ELR (cell line): ENCODE measurements at regions not wholly inside any gene's neighbourhood (a gene's known extent, or its start where the extent isn't known, plus 50 kb on each side); places are given as distances from the start of the nearest gene placed in this dataset.

Experiments
- DNase-seq: peaks from one replicate; pipeline ENCODE4 v3.0.0-alpha.2; 2015; ENCODE audit warnings: low read depth

DNA sequence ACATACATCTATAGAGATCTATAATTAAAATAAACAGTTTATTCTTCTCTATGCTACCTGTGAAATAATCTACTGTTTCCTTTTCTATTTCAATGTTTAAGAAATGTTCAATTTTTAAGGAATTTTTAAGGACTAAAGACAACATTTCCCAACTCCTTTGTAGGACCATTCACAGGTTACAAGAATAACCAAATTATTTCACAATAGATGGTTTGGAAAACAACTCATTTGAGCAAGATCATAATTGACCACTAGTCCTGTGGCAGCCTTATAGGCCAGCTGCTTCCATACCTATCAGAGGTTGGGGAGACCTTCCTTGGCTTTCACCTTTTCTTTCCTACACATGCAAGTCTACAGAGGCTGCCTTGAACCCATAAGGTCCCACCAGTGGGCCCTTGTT lies 193.7 kb downstream of the TTC39B start:
- no peak for DNase-seq

DNA sequence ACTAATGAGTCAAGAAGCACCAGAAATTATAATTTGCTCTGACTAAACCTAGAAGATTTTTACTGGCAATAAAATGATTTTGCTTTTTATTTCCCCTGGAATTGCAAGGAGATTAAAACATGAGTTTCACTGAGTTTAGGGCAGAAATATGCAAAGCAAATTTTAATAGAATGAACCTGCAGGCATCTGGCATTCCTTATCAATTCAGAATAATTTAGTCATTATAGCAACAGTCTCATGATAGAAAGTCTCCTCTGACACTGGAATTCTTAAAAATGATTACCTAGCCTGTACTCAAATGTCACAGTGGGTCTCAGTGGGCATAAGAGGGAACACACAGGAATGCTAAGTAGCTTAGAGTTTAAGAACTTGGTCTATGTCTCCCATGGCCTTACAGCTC lies 195.9 kb downstream of the TTC39B start:
- no peak for DNase-seq

DNA sequence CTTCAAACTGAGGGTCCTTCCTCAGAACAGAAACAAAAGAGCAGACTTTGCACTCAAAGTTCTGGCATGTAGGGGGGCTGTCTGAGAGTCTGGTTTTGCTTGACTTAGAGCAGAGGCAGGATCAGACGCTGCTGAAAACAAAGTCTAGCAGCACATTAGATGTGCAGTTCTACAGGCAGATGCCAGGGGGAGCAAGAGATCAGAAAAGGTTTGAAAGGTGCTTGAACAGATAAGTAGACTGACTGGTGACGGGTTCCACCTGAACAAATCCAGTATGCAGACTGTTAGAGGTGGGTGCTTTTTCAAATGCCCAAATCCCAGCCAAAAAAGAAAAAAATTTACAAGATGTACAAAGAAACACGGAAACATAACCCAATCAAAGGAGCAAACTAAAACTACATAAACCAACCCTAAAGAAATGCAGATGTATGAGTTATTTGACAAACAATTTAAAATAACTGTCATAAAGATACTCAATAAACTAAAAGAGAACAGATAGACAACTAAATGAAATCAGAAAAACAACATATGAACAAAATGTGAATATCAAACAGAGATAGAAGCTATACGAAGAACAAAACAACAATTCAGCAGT lies 194.7 kb upstream of the FREM1 start:
- DNase-seq: peak; percentile 53

DNA sequence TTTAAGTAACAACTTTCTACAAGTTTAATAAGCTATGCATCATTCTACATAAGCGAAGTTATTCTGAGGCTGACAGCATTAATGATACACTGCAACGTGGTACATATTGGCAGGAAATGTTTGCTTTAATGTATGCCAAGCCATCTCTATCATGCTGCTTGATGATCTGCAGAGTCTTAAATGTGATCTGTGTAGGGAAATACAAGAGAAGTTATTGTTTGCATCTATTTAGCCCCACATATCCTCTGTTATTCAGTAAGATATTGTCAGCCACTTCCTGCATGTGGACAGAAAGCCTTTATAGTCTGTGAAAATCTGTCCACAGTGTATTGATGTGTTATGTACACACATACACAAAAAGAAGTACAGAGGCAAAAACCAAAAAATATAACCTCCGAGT lies 193.1 kb upstream of the FREM1 start:
- no peak for DNase-seq

DNA sequence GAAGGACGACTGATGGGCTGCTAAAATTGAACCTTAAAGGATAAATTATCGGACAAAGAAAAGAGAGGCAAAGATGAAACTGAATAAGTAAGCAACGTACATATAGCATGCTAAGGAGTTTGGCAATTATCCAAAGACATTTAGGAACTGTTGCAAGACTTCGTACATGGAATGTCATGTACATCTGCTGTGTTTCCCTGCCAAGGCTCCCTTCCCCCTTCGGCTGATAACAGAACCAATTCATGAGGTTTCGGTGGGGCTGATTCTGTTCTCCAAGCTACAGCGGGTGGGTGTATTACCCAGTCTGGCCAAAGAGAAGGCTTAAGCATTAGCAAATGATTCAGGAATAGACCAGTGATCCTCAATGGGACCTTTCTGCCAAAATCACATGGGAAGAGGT lies 190.9 kb upstream of the FREM1 start:
- DNase-seq: no peak

DNA sequence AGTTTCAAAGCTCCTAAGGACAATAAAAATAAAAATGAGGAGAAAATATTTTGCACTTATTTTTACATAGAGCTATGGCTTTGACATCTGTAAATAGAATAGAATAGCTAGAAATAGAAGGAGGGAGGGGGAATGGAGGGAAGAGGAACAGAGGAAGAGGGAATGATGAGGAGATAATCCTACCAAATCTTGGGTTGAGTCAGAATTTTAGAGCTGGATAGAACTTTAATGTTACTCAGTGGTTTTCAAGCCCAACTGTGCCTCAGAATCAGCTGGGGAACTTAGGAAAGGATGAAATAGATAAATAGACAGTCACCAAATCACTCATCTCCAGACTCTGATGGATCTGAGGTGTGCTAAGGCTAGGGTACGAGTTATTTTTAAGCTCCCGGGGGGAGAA lies 190.3 kb upstream of the FREM1 start:
- no peak for DNase-seq

DNA sequence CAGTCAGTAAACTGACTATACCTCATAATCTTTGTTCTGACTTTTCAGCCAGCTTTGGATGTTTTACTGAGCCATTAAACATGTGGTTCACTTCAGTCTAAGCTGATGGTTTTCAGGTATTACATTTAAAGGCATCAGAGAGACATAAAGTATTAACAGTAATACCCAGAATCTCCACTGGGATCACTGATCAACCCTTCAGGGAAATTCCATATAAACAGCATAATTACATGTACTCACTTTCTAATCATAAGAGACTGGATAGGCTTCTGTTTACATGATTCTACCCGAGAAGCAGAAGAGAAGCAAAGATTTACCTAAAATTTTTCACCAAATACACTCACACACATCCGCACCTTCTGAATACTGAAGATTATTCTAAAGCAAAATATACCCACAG lies 186.7 kb upstream of the FREM1 start:
- DNase-seq: no peak

DNA sequence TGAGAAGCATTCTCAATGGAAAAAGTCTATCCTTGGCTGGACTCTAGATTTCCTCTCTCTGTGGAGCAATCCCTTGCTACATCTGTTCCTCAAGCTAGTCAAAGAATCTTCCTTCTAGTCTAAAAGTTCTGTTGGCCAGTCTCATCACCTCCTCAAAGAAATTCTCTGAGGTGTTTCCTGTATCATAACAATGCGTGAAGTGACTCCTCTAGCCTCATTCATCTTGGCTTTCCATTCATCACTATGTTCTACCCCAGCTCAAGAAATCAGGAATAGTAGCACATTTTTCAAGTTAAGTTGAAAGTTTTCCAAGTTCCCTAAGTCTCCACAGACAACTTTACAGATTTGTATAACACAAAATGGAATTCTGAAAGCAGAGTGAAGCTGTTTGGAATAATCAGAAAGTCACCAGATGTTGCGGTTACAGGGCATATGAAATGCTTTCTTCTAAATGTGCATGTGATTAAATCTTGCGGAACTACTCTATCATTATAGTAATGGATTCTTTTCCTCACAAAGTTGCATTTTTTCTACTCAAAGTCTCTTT lies 176.6 kb upstream of the FREM1 start:
- no peak for DNase-seq

DNA sequence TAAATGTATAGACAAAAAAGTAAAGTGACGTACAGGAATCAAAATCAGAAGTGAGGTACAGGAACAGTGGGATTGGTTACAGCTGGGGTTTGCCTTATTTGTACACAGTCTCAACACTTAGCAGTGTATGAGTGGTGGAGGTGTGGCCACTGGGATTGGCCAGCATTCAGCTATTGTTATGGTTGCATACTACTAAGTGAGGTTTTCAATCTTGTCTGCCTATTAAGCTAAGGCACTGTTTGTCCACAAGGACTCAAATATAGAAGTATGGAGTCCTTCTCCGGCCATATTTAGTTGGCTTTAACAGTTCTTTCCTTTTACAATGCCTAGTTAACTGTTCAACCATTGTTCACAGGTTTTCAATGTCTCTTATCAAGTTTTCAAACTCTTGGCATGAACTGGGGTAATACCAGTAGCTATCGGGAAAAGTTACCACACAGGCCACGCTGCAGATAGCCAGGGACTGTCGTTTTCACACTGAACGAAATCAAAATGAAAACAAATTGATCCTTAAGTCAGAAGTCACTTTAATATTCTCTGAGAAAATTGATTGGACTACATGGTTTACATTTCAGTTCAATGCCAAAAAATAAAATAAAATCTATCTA lies 176.0 kb upstream of the FREM1 start:
- DNase-seq: no peak

DNA sequence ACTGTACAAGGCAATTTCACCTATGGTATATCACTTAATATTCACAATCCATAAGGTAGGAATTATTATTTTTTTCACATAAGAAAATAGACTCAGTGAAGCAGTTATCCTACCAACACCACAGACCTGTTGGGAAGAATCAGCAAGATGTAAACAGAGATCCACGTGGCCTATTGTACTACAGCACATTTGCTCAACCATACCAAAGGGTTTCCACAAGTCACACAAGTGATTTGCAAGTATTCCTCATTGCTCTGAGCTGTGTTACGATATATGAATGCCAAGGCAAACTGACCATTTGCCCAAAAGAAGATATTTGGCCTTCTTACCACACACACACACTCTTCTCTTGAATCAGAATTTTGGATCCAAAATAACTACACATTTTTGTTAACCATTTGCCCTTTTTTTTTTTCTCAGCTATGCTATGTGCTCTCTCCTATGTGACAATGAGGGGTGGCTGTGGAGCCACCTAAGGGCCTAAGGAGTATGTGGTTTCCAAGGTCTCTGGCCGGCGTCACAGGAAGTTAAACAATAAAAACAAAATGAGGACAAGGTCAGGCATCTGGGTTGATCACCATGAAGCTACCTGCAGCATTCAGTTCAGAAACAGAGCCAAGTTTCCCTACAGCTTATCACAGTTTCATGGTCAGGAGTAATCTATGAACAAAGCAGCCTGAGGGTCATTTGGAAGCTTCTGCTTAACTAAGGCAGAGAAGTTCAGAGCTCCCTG lies 171.0 kb upstream of the FREM1 start:
- no peak for DNase-seq

DNA sequence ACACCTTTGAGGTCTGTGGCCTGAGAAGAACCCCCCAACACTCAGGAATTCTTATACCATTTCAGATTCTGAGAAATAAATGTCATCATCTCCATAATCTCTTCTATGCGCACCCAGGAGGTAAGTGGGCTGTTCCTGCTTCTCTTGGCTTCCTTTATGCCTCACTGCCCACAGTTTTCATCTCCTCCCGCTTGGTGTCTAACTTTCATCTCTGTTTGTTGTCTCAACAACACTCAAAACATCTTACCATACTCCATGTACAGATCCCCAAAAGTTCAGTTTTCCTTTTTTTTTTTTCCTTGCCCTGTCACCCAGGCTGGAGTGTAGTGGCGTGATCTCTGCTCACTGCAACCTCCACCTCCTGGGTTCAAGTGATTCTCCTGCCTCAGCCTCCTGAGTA lies 170.2 kb upstream of the FREM1 start:
- DNase-seq: no peak

DNA sequence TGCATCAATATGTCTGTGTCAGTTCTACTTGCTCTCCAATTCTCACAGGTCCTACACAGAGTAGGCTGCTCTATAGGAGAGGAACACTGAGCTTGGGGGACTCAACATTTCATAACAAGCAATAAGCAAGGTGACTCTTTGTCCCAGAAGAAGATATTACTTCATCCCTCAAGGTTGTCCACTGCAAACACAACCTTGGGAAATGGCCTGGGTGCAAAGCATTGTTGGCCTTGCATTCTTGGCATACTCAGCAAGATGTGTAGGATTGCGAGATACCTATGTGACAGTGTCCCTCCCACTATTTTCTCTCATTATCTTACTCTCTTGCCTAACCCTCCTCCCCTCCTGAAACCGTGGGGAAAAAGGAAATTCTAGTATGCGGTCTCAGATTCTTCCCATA lies 169.8 kb upstream of the FREM1 start:
- DNase-seq: no peak

DNA sequence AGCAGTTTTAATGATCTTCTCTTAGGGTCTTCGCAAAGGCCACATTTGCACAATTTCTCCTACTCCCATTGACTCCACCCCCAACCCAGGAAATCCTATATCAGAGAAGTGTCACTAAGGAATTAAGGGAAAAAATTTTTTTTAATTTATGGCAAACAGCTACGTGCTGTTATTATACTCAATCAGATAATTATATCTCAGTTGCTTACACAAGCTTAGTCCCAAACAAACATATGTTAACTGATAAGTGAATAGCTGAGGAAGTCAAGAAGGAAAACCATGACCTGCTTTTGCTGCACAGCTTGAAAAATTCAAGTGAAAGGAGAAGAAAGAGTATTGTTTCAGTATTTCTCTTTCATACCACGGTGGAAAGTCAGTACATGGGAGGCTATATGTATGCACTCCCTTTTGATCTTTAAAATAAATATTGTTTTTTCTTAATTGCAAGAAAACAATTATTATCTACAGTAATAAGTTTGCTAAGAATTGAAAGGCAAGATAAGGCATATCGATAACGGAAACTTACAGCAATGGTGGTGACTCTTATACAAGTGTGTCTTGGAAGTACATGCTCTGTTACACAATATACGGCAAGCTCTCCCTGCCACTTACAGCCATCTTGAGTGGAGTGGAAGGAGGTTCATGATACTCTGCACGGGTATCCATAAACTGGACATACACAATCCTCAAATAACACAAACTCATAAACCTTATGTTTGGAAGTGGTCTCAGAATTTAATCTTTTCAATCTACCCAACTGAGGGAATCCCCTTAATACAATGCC lies 167.9 kb upstream of the FREM1 start:
- no peak for DNase-seq

DNA sequence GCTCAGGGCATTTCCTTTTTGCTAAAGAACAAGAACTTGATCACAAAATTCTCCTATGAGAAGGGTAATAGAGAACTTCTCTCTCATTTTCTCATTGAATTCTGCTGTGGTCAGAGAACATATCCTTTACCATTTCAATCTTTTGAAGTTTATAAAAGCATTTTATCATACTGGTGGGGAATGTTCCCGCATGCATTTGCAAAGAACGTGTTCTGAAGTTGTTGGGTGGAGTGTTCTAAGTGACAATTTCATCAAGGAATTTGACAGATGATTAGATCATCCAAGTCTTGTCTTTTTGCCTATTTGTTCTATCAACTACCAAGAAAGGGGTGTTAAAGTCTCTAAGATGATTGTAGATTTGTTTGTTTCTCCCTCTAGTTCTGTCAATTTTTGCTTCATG lies 163.4 kb upstream of the FREM1 start:
- no peak for DNase-seq

DNA sequence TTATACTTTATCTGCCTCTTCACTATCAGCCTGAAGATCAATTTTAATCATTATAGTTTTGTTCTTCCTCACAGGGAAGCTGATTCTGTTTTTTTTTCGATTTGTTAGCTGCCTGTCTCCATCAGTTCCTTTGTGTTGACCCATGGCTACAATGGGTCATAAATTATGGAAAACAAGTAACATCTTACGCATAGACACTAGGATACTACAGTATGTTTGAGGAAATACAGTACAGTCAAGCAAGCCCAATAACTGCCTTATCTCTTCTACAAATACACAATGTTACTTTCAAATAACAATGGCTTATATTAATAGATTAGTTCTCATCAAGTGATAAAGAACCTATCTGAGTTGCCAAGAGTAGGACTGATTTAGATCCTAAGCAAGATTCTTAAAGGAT lies 160.5 kb upstream of the FREM1 start:
- DNase-seq: no peak

DNA sequence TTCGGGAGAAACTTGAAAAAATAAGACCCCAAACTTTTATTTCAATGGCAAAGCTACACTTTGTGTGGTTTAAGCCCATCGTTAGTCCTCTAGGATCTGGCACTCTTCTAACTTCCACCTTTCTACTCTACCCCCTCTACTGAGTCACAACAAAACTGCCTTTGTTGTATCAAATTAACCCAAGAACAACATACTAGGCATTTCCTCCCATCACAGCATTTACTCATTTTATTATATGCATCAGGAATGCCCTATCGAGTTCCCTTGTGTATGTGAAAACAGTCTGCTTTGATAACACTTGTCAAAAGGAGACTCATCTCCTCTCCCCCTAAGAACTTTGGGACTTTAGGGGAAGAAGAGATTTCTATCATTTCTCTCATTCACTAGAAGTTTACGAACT lies 158.9 kb upstream of the FREM1 start:
- DNase-seq: no peak

DNA sequence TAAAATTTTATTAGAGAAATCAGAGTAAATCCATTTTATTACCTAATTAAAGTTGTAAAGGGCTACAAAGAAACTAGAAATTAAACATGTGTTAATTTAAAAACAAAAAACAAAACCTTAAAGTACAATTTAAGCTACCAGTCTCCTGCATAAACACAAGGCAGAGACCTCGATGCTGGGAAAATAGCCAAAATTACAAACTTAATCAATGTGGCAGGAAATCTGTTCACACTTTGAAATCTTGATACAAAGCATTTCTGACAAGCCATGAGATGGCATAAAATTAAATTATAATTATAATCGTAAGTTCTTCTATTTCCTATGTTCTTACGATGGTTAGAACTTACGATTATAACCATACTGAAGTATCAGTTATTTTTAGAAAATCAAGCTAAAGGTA lies 158.0 kb upstream of the FREM1 start:
- no peak for DNase-seq

DNA sequence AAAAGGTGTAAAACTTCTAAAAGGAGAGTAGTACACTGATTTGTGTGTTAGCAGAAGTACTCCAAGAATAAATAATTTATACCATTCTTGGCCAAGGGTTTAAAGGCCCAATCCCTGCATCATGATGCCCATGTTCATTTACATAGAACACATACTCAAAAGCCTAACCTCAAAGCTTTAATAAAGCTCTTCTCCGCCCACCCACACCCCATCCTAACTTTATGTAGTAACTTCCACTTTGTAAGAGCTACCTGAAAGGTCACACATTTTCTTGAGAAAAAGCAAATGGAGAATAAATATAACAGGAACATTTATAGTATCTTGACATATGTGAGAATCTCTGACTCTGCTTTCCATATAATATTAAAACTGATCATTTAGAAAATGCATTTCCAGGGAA lies 148.8 kb upstream of the FREM1 start:
- no peak for DNase-seq

DNA sequence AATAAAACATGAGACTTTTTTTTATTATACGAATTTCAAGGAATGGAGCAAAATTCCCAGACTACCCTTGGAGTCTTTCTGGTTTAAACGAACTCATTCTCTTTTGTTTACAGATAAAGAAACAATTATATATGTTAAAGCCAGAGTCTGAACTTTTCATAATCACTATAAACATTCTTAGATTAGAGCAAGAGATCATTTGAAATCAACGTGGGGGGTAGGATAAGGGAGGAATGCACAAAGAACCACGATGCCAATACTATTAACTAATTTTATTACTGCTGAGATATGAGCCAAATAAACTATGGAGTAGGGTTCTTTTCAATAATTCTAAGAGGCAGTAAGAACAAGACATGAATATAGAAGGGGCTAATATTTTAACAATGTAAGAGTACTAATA lies 148.0 kb upstream of the FREM1 start:
- DNase-seq: no peak

DNA sequence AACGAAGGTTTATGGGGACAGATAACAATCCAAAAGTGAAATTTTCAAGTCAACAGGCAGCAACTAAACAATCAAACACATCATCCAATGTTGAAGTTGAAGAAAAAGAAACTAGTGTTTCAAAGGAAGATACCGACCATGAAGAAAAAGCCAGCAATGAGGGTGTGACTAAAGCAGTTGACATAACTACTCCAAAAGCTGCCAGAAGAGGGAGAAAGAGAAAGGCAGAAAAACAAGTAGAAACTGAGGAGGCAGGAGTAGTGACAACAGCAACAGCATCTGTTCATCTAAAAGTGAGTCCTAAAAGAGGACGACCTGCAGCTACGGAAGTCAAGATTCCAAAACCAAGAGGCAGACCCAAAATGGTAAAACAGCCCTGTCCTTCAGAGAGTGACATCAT lies 145.1 kb upstream of the FREM1 start:
- peak; percentile 2 for DNase-seq

DNA sequence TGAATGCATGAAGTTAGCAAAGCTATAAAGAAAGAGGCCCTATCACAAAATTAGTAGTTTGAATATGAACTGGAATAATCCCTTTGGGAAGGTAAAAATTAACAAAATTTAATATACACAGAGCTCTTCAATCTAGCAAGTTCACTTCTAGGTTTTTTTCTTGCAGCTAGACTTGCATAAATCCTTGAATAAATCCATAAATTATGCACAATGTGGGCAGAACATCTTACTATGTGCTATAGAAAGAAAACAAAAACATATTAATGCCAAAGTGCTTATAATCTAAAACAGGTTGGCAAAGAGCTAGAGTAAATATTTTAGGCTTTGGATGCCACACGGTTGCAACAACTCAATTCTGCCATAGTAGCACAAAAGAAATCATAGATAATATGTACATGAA lies 138.5 kb upstream of the FREM1 start:
- no peak for DNase-seq

DNA sequence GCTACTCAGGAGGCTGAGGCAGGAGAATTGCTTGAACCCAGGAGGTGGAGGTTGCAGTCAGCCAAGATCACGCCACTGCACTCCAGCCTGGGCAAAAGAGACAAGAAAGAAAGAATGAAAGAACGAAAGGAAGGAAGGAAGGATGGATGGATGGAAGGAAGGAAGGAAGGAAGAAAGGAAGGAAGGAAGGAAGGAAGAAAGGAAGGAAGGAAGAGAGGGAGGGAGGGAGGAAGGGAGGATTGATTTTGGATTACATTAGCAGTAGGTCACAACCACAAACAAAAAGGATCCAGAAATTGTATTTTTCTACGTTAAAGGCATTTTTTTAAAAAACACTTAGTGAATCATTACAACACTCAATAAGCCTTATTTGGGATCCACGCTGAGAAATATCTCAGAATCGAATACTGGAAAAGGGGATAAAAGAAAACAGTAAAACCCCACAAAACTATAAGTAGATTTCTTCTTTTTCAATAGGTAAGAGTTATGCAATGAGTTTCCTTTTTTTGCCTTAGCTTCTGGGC lies 136.9 kb upstream of the FREM1 start:
- no peak for DNase-seq

DNA sequence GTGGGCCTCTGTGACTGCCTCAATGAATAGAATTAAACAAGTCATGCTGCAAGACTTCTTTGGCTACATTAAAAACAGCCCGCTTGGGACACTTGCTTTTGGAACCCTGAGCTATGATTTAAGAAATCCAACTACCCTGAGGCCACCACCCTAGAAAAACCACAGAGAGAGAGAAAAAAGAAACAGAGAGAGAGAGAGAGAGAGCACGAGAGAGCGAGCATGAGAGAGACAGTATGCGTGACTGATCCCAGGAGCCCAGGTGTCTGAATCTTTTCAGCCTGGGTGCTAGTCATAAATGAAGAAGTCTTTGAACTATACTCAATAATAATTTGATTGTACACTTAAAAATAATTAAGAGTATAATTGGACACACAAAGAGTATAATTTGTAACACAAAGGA lies 123.1 kb upstream of the FREM1 start:
- DNase-seq: no peak
